GM18517 (cell line): ENCODE measurements at regions not wholly inside any gene's neighbourhood (a gene's known extent, or its start where the extent isn't known, plus 50 kb on each side); places are given as distances from the start of the nearest gene placed in this dataset.

Experiments
- ATAC-seq: cut with Tn5 transposase; IDR thresholded peaks from one replicate; pipeline ENCODE4 v1.9.1; 2021; ENCODE audit warnings: mild to moderate bottlenecking, moderate library complexity; ENCODE audit not compliant: unreplicated experiment

- ATAC-seq, result no peak
Measured at GRCh38 chr4:188812644-188813043, 673.4 kb downstream of the TRIML1 start.

GRCh38 chr4:188818300-188818699 is 679.1 kb downstream of the TRIML1 start:
- ATAC-seq, result no peak

- no peak for ATAC-seq
Measured at GRCh38 chr4:188819233-188819632, 680.0 kb downstream of the TRIML1 start.

GRCh38 chr4:188821500-188821899 is 682.3 kb downstream of the TRIML1 start:
- no peak for ATAC-seq

- no peak for ATAC-seq
Measured at GRCh38 chr4:188822698-188823097, 683.5 kb downstream of the TRIML1 start.

GRCh38 chr4:188824553-188824952 is 685.3 kb downstream of the TRIML1 start:
- ATAC-seq, result no peak

GRCh38 chr4:188826393-188826792 is 687.2 kb downstream of the TRIML1 start:
- ATAC-seq, result no peak

- ATAC-seq, result no peak
Measured at GRCh38 chr4:188839704-188840103, 700.5 kb downstream of the TRIML1 start.

- ATAC-seq, result no peak
Measured at GRCh38 chr4:188841523-188841922, 702.3 kb downstream of the TRIML1 start.

GRCh38 chr4:188854436-188854835 is 715.2 kb downstream of the TRIML1 start:
- no peak for ATAC-seq

- ATAC-seq, result no peak
Measured at GRCh38 chr4:188858696-188859095, 719.5 kb downstream of the TRIML1 start.

GRCh38 chr4:188864741-188865140 is 725.5 kb downstream of the TRIML1 start:
- no peak for ATAC-seq

GRCh38 chr4:188867796-188868195 is 728.6 kb downstream of the TRIML1 start:
- ATAC-seq, result no peak

GRCh38 chr4:188869581-188869980 is 730.3 kb downstream of the TRIML1 start:
- no peak for ATAC-seq

- ATAC-seq, result no peak
Measured at GRCh38 chr4:188872809-188873208, 733.6 kb downstream of the TRIML1 start.

GRCh38 chr4:188876881-188877280 is 737.6 kb downstream of the TRIML1 start:
- ATAC-seq, result no peak

- no peak for ATAC-seq
Measured at GRCh38 chr4:188879598-188879997, 740.4 kb downstream of the TRIML1 start.

GRCh38 chr4:188887905-188888304 is 748.7 kb downstream of the TRIML1 start:
- no peak for ATAC-seq

- ATAC-seq, result no peak
Measured at GRCh38 chr4:188892837-188893236, 753.6 kb downstream of the TRIML1 start.

GRCh38 chr4:188903986-188904385 is 764.7 kb downstream of the TRIML1 start:
- ATAC-seq, result no peak

- no peak for ATAC-seq
Measured at GRCh38 chr4:188904617-188905016, 765.4 kb downstream of the TRIML1 start.

- no peak for ATAC-seq
Measured at GRCh38 chr4:188905248-188905647, 766.0 kb downstream of the TRIML1 start.

- ATAC-seq, result no peak
Measured at GRCh38 chr4:188911199-188911598, 772.0 kb downstream of the TRIML1 start.

- no peak for ATAC-seq
Measured at GRCh38 chr4:188911707-188912106, 772.5 kb downstream of the TRIML1 start.
